ENCODE measurements at regions not wholly inside any gene's neighbourhood (a gene's known extent, or its start where the extent isn't known, plus 50 kb on each side); places are given as distances from the start of the nearest gene placed in this dataset.

DNA sequence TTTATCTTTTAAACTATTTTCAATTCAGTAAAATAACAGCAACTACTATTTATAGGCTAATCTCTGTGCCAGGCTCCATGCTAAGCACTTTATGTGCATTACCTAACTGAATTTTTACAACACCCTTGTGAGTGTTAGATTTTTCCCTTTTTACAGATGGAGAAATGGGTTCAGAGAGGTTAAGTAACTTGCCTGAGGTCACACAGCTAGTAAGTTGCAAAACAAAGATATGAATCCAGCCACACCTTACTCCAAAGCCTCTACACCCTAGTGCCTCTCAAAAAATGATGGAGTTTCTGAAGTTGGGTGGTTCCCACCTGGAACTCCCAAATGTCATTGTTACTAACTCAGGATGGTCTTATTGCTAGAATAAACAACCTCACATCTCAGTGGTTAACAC, 60.8 kb downstream of the RHOB start:
- no peak for DNase-seq
- Mint-ChIP-seq H3K36me3 (ENCODE audit: low read depth) (no peaks in the 10 kb centered on the region), H3K4me1 (ENCODE audit: low read depth) (peaks cover 38% of the 10 kb centered on the region), H3K9me3 (no peaks in the 10 kb centered on the region), H3K27me3 (ENCODE audit: insufficient read depth) (peaks cover 3% of the 10 kb centered on the region; the same call in 1 of the 2 replicates), H3K27ac (no peak overlapping the region), H3K4me3 (no peak overlapping the region)
- TF ChIP-seq, protein P1, sequence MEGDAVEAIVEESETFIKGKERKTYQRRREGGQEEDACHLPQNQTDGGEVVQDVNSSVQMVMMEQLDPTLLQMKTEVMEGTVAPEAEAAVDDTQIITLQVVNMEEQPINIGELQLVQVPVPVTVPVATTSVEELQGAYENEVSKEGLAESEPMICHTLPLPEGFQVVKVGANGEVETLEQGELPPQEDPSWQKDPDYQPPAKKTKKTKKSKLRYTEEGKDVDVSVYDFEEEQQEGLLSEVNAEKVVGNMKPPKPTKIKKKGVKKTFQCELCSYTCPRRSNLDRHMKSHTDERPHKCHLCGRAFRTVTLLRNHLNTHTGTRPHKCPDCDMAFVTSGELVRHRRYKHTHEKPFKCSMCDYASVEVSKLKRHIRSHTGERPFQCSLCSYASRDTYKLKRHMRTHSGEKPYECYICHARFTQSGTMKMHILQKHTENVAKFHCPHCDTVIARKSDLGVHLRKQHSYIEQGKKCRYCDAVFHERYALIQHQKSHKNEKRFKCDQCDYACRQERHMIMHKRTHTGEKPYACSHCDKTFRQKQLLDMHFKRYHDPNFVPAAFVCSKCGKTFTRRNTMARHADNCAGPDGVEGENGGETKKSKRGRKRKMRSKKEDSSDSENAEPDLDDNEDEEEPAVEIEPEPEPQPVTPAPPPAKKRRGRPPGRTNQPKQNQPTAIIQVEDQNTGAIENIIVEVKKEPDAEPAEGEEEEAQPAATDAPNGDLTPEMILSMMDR (IDR thresholded peaks at IDR 0.05), result no peak

DNA sequence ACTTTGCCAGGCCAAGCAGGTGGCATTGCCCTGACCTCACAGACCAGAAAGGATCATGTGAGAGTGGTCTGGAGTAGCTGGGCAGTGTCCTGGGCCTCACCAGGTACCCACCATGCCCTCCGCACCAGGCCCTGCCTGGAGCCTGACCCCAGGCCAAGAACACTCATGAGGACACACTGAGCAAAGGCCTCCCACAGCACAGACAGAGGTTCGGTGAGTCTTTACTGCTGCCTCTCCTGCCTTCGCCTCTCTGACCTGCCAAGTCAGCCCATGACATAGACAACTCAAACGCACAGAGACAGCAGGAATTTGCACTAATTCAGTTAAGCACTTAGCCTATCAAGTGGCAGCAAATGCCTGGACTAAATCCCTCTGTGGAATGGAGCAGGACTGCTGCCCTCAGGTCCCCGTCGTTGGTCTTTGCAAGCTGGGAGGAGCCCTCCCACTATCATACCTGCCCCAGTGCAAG, 62.5 kb downstream of the RHOB start:
- TF ChIP-seq, protein P1 (IDR thresholded peaks at IDR 0.05), result no peak

DNA sequence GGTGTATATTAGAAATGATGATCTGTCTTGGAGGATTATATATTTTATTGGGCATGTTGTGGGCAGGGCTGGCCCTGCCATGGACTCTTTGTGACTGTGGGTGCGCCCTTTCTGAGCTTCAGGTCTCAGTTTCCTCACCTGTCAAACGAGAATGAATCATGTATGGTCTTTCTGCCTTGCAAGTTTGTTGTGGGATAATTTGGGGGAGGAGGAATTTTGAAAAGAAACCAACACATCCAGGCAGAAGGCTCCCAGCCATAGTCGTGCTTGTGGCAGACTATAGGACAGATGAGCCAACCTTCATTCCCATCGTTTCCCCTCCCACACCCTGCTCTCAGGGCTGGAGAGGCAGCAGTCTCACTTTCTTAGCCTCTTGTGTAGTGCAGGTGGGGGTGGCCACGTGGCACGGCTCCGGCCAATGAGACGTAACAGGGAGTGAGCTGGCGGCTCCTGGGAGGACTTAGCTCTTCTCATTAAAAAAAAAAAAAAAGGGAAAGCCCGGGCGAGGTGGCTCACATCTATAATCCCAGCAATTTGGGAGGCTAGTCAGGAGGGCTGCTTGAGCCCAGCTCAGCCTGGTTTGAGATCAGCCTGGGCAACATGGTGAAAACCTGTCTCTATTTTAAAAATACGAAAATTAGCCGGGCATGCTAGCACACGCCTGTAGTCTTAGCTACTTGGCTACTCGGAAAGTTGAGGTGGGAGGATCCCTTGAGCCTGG, 63.1 kb downstream of the RHOB start:
- Mint-ChIP-seq H3K36me3 (ENCODE audit: low read depth) (no peaks in the 10 kb centered on the region), H3K4me3 (no peak overlapping the region), H3K27me3 (ENCODE audit: insufficient read depth) (peaks cover 5% of the 10 kb centered on the region; the same call in 1 of the 2 replicates), H3K27ac (no peak overlapping the region), H3K4me1 (ENCODE audit: low read depth) (peaks cover 54% of the 10 kb centered on the region), H3K9me3 (peaks cover under 1% of the 10 kb centered on the region; the same call in 1 of the 2 replicates)
- DNase-seq, result no peak
- TF ChIP-seq, protein P1 (IDR thresholded peaks at IDR 0.05), result no peak

More for the DNA sequence above, 62.5 kb downstream of the RHOB start:
- Mint-ChIP-seq H3K4me1 (ENCODE audit: low read depth) (peaks cover 49% of the 10 kb centered on the region), H3K9me3 (no peaks in the 10 kb centered on the region), H3K27ac (no peak overlapping the region), H3K27me3 (ENCODE audit: insufficient read depth) (peaks cover 5% of the 10 kb centered on the region; the same call in 1 of the 2 replicates), H3K36me3 (ENCODE audit: low read depth) (no peaks in the 10 kb centered on the region), H3K4me3 (no peak overlapping the region)
- DNase-seq, result no peak

DNA sequence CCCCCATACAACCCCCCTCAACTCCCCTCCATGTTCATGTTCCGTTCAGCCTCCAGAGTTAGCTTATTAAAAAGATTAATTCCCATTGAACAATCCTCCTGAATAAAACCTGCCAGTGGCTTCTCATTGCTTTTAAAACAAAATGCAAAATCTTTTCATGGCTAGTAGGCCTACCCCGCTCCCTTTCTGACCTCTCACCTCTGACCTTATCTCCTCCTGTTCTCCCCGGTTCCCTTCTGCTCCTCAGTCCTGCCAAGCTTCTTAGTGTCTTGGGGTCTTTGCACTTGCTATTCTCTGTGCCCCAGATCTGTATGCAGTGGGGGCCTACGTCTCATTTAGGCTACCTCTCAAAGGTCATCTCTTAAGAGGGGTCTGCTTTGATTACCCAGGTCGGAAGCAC, 64.3 kb downstream of the RHOB start:
- no peaks in the 10 kb centered on the region for H3K36me3 Mint-ChIP-seq (ENCODE audit: low read depth)
- DNase-seq, result no peak
- no peak overlapping the region for H3K27ac Mint-ChIP-seq
- peaks cover 6% of the 10 kb centered on the region; the same call in 1 of the 2 replicates for H3K9me3 Mint-ChIP-seq
- H3K4me1 Mint-ChIP-seq (ENCODE audit: low read depth), result peaks cover 60% of the 10 kb centered on the region
- no peak overlapping the region for H3K4me3 Mint-ChIP-seq
- TF ChIP-seq, protein P1 (IDR thresholded peaks at IDR 0.05), result no peak
- H3K27me3 Mint-ChIP-seq (ENCODE audit: insufficient read depth), result peaks cover 2% of the 10 kb centered on the region; the same call in 1 of the 2 replicates

DNA sequence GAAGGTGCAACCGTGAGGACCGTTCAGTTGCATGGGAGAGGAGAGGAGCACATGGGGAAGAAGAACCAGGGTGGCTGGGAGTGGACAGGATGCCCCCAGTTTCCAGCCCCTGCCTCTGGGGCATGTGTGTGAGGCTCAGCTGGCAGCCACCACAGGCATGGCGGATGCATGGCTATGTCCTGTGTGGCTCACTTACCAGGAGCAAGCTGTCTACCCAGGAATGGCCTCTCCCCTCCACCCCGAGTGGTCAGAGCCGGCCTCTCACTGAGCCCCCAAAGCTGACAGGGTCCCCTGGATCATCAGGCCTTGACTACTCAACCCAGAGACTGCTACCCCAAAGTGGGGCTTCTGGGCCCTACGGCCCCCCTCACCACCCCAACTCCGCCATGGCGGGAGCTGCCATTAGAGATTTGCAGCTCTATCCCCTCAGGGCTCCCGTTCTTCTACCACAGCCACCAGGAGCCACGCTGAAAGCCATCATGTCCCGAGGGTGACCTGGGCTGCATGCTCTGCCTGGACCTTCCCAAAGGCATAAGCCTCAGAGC, 65.3 kb downstream of the RHOB start:
- Mint-ChIP-seq H3K27ac (no peak overlapping the region), H3K4me3 (no peak overlapping the region), H3K27me3 (ENCODE audit: insufficient read depth) (peaks cover 2% of the 10 kb centered on the region; the same call in 1 of the 2 replicates), H3K4me1 (ENCODE audit: low read depth) (peaks cover 50% of the 10 kb centered on the region), H3K9me3 (peaks cover 6% of the 10 kb centered on the region; the same call in 1 of the 2 replicates), H3K36me3 (ENCODE audit: low read depth) (no peaks in the 10 kb centered on the region)
- TF ChIP-seq, protein P1 (IDR thresholded peaks at IDR 0.05), result no peak
- no peak for DNase-seq

Data from HFFc6 (cell line).